ENCODE measurements at regions not wholly inside any gene's neighbourhood (a gene's known extent, or its start where the extent isn't known, plus 50 kb on each side); places are given as distances from the start of the nearest gene placed in this dataset.
"Not testable (repeated sequence)": the region's sequence is repeated elsewhere in the genome, so short reads cannot be mapped to it uniquely, and the experiment has no call there.

DNA sequence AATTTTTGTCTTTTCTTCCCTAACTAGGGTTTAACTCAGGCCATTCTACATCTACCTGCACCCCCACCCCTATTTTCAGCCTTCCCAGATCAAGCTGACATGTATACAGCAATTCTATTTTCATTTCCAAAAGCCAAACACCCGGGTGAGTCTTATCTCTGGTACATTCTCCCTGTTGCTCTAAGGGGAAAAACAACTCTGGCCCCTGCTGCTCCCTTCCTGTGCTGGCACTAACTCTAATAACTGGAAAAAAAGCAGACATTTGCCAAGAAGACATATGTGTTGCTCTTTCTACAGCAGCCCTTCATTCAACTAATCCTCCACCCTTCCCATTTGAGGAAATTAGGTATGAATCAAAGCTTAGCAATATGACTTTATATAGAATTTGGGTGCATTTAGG lies 427.8 kb upstream of the CDH11 start:
- not testable (repeated sequence) for DNase-seq

DNA sequence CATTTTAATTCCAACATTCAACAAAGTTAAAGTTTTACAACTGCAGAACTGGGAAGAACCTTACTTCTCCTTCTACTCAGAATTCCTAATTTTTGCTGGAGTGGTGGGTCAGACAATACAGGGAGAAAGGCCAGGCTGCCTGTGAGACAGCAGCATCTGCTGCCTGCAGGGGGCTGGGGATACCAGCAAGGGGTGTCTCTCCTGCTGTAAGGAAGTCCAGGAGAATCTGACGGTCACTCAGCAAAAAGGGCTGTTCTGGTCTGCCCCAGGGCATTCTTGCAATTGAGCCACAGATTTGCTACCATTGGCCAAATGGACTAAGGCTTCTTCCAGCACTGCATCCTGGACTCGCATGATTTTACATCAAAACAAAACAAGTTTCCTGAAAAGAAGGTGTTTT lies 426.6 kb upstream of the CDH11 start:
- DNase-seq (no peak), ATAC-seq (no peak)
- H3K4me3 Mint-ChIP-seq = no peak overlapping the region
- no peaks in the 10 kb centered on the region for H3K4me1 Mint-ChIP-seq
- H3K9me3 Mint-ChIP-seq = peaks cover 7 to 33% of the 10 kb centered on the region in 2 donors
- no peak overlapping the region for H3K27ac Mint-ChIP-seq
- no peaks in the 10 kb centered on the region for H3K27me3 Mint-ChIP-seq

More for the DNA sequence above, 427.8 kb upstream of the CDH11 start:
- H3K9me3 Mint-ChIP-seq = peaks cover 7 to 34% of the 10 kb centered on the region in 2 donors
- H3K4me1 Mint-ChIP-seq, ATAC-seq, H3K27ac Mint-ChIP-seq, H3K27me3 Mint-ChIP-seq, H3K4me3 Mint-ChIP-seq: not testable (repeated sequence)

DNA sequence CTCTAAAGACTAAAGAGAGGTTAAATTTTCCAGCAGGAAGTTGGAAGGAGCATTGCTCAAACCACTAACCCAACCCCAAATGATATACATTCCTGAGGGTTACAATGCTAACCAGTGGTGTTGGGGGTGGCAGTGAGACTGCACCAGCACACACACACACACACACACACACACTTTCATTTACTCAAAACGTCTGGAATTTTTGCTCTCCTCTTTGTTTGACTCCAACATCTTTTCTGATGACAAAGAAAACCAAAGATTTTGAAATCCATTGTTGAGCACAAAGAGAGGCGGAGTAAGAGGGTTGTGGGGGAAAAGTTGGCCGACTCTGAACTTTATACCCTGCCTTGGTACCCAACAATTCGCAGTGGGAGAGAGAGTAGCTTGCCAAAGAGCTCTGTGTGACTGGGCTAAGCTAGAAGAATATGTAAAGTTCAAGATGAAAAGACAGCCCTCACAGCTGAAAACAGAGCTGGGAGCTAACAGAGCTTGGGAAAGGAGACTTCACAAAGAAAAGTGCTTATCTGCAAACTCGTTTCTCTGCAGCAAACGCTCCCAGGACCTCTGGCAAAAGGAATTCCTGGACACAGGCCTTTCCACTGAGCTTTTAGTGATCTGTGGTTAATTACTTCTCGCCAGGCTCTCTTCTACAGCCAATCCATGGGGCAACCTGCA lies 426.0 kb upstream of the CDH11 start:
- Mint-ChIP-seq H3K4me1 (no peaks in the 10 kb centered on the region), H3K27ac (no peak overlapping the region), H3K27me3 (no peaks in the 10 kb centered on the region), H3K9me3 (peaks cover 2 to 28% of the 10 kb centered on the region in 2 donors), H3K4me3 (no peak overlapping the region)
- DNase-seq (no peak), ATAC-seq (no peak)

DNA sequence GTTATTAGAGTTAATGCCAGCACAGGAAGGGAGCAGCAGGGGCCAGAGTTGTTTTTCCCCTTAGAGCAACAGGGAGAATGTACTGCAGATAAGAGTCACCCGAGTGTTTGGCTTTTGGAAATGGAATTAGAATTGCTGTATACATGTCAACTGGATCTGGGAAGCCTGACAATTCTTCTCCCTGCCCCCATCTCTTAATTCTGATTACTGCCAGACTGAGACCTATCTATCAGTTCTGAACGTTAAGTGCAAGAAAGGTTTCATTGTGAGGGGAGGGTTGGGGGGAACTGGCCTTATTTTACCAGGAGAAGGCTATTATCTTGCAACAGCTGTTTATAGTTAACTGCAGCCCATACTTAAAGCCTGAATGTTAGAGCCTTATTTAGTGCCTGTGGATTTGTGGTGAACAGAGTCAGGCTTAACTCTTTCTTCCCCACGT lies 424.5 kb upstream of the CDH11 start:
- DNase-seq = no peak
- H3K27me3 Mint-ChIP-seq = no peaks in the 10 kb centered on the region
- no peak overlapping the region for H3K27ac Mint-ChIP-seq

DNA sequence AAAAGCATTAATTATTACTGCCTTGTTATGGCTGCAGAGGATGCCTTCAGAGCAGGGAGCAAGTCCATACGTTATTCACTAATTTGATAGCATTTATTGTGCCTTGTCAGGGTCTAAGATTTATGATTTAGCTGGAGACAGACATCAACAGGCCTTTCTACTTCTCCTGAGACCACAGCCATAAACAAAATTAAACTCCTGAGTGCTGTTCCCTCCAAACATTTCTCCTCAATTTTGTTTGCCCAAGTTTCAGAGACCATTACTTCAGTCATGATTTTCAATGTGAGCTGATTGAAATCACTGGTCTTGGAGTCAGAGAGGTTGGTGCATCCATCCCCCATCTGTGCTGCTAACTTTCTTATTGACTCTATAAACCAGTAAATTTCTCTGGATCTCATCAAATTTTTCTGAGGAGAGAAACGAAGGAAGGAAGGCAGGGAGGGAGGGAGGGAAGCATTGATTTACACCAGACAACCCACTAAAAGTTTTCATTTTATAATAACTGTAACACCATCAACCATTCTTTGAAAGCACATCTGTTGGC lies 423.6 kb upstream of the CDH11 start:
- H3K4me1 Mint-ChIP-seq = no peaks in the 10 kb centered on the region
- no peak for DNase-seq
- no peak overlapping the region for H3K4me3 Mint-ChIP-seq
- H3K27me3 Mint-ChIP-seq = no peaks in the 10 kb centered on the region
- H3K27ac Mint-ChIP-seq = no peak overlapping the region
- ATAC-seq = no peak
- peaks cover 0 to 25% of the 10 kb centered on the region in 2 donors for H3K9me3 Mint-ChIP-seq

More for the DNA sequence above, 424.5 kb upstream of the CDH11 start:
- ATAC-seq = no peak
- H3K4me3 Mint-ChIP-seq = no peak overlapping the region
- H3K4me1 Mint-ChIP-seq = no peaks in the 10 kb centered on the region
- H3K9me3 Mint-ChIP-seq = peaks cover 0 to 31% of the 10 kb centered on the region in 2 donors

DNA sequence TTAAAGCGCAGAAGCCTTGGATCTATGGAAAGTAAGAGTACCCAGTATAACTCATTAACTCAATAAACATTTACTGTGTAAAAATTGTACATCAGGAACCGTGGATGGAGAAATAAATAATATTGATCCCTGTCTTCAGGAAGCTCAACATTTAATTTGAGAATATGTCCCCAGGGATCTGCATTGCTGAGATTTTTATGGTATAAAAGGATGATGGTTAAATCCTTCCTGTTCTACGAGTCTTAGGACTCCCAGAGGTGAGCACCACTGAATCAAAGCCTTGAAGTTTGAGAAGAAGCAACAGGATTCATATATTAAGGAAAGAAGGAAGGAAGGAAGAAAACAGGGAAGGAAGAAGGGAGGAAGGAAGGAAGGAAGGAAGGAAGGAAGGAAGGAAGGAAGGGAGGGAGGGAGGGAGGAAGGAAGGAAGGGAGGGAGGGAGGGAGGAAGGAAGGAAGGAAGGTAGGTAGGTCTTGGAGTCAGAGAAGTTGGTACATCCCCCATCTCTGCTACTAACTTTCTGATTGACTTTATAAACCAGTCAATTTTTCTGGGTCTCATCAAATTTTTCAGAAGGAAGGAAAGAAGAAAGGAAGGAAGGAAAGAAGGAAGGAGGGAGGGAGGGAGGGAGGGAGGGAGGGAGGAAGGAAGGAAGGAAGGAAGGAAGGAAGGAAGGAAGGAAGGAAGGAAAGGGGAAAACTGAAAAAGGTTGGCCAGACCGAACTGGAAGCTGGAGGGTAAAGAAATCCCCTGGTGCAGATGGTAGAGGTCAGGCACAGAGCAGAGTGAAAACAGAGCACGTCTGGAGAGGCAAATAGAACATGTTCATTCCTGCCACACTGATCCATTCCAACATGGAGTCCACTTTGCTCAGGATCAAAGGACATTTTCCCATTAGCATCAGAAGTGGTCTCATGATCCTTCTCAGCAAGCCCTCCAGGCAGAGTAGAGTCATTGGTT lies 422.2 kb upstream of the CDH11 start:
- DNase-seq (no peak), ATAC-seq (no peak)
- peaks cover 8% of the 10 kb centered on the region for H3K27me3 Mint-ChIP-seq
- peaks cover 5 to 29% of the 10 kb centered on the region in 2 donors for H3K9me3 Mint-ChIP-seq
- no peak overlapping the region for H3K4me3 Mint-ChIP-seq
- no peaks in the 10 kb centered on the region for H3K4me1 Mint-ChIP-seq
- H3K27ac Mint-ChIP-seq = no peak overlapping the region

DNA sequence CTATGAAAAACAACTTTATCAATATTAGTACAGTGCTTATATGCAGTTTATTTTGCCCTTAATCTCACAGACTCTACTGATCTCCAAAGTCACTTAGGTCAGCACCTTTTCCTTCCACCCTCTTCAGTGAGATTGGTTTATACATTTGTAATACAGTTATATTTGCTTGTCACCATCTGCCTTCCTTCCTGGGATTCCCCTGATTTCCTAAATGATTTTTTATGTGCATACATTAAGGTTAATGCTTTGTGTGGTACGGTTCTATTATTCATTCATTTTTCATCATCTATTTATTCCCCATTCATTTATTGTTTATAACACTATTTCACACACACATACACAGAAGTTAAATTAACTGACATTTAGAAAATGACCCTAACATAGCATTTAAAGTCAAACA lies 419.8 kb upstream of the CDH11 start:
- no peak overlapping the region for H3K4me3 Mint-ChIP-seq
- peaks cover 8% of the 10 kb centered on the region for H3K27me3 Mint-ChIP-seq
- no peak for DNase-seq
- H3K27ac Mint-ChIP-seq = no peak overlapping the region
- H3K4me1 Mint-ChIP-seq = no peaks in the 10 kb centered on the region
- no peak for ATAC-seq
- peaks cover 10 to 28% of the 10 kb centered on the region in 2 donors for H3K9me3 Mint-ChIP-seq

DNA sequence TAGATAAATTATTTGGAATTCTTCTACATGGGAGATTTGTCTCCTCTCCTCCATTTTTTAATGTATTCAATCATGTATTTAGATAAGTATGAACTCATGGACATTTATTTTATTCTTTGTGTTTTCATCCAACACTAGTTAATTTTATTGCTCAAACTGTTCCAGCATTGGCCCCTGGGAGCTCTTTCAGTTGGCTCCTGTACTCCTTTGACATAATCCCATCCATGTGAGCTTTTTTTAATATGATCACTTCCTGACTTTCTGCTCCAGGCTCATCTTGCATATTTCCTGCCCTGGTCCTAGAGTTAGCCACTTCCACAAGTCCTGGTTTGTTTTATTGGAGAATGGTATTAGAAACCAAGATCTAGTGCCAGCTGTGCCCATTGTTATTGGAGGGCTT lies 419.0 kb upstream of the CDH11 start:
- no peaks in the 10 kb centered on the region for H3K4me1 Mint-ChIP-seq
- peaks cover 8% of the 10 kb centered on the region for H3K27me3 Mint-ChIP-seq
- DNase-seq (no peak), ATAC-seq (no peak)
- H3K9me3 Mint-ChIP-seq = peaks cover 10 to 25% of the 10 kb centered on the region in 2 donors
- H3K4me3 Mint-ChIP-seq = no peak overlapping the region
- no peak overlapping the region for H3K27ac Mint-ChIP-seq

DNA sequence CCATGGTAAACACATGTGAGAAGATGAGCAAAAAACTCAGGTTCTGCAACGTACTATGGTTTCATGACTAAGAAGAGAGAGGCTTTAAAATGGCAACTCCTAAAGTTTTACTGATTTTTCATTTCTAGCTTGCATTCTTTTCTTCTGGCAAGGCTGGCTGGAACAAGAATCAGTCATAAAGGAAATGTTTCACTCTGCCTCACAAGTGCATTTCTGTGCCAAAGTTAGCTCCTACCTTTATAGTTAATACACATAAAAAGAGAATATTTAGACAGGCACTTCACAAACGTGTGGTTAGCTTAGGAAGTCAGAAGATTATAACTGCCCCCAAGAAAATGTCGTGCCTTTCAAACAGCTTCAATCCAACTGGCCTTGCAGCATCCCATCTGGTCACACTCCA lies 417.1 kb upstream of the CDH11 start:
- Mint-ChIP-seq H3K9me3 (peaks cover 10 to 31% of the 10 kb centered on the region in 2 donors), H3K4me1 (no peaks in the 10 kb centered on the region), H3K4me3 (no peak overlapping the region), H3K27me3 (peaks cover 8% of the 10 kb centered on the region), H3K27ac (no peak overlapping the region)
- DNase-seq = no peak
- no peak for ATAC-seq

DNA sequence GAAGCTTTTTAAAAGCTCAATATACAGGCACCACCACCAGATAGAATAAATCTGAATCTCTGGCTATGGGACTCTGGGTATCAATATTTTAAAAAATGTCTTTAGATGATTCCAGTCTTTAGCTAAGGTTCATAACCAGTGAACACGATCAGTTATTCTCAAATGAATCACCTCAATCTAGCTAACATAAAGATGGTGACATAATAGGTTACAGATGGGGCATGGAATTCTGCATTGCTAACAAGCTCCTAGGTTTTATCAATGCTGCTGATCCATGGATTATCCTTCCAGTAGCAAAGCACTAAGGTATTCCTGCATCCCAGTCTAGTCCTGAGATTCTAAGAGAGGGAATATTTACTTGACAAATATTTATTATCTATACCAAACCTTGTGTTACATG lies 415.5 kb upstream of the CDH11 start:
- H3K27me3 Mint-ChIP-seq = peaks cover 8% of the 10 kb centered on the region
- H3K9me3 Mint-ChIP-seq = peaks cover 10 to 33% of the 10 kb centered on the region in 2 donors
- H3K27ac Mint-ChIP-seq = no peak overlapping the region
- H3K4me3 Mint-ChIP-seq = no peak overlapping the region
- no peaks in the 10 kb centered on the region for H3K4me1 Mint-ChIP-seq
- DNase-seq (no peak), ATAC-seq (no peak)

DNA sequence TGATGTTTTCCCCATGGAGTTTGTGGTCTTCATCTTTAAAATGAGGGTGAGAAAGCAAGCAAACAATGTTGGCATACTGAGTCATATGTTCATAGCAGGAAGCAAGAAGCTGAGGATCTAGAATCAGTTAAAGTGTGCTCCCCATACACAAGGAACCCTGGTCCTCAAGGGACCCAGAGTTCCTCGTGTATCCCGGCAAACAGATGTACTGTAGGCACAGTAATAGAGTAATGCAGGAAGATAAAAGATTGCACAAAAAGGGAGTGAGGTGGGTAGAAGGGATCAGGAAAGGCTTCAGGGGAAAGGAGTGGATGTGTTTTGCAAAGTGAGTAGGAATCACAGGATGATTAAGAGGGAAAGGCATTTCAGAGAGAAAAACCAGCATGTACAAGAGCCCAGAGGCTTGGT lies 412.3 kb upstream of the CDH11 start:
- H3K27ac Mint-ChIP-seq = peak overlapping the region in 1 of 2 donors; percentile 28
- DNase-seq = no peak
- no peaks in the 10 kb centered on the region for H3K27me3 Mint-ChIP-seq
- peaks cover 9 to 29% of the 10 kb centered on the region in 2 donors for H3K9me3 Mint-ChIP-seq
- no peak for ATAC-seq
- H3K4me1 Mint-ChIP-seq = no peaks in the 10 kb centered on the region
- H3K4me3 Mint-ChIP-seq = no peak overlapping the region

DNA sequence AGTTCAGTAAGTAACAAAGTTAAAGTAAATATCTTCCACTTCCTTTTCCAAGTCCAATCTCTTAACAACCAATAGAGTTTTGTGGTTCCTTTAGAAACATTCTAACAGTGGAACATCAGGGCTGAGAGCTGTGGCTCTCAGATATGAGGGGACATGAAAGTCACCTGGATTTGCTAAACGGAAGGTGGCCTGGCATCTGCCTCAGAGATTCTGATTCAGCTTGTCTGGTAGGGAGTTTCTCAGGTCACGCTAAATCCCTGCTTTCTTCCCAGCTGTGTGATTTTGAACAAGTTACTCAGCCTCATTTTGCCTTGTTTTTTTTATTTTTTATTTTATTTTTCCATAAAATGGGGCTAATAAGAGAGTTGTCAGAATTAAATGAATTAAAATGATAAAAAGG lies 411.0 kb upstream of the CDH11 start:
- no peak overlapping the region for H3K4me3 Mint-ChIP-seq
- no peak for DNase-seq
- H3K9me3 Mint-ChIP-seq = peaks cover 4 to 21% of the 10 kb centered on the region in 2 donors
- no peaks in the 10 kb centered on the region for H3K27me3 Mint-ChIP-seq
- H3K27ac Mint-ChIP-seq = no peak overlapping the region
- no peak for ATAC-seq
- H3K4me1 Mint-ChIP-seq = no peaks in the 10 kb centered on the region

DNA sequence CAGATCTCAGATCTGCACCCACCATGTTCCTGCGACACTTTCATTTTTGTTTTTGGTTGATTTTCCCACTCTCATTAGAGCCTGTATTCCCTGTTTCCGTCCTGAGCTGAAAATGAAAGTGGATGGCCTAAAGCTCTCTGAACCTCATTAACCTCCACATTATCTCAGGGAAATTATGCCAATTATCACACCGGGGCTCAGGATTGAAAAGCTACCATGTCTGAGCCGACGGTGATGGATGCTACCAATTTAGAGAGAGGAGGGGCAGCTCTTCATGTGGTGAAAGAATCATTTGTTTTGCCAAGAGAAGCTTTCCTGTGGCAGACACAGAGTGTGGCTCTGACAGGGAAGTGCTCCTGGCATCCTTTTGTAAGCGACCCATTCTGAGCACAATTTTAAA lies 410.4 kb upstream of the CDH11 start:
- H3K9me3 Mint-ChIP-seq = peaks cover 4 to 26% of the 10 kb centered on the region in 2 donors
- no peaks in the 10 kb centered on the region for H3K27me3 Mint-ChIP-seq
- H3K27ac Mint-ChIP-seq = no peak overlapping the region
- ATAC-seq = no peak
- DNase-seq = no peak
- H3K4me3 Mint-ChIP-seq = no peak overlapping the region
- H3K4me1 Mint-ChIP-seq = no peaks in the 10 kb centered on the region

DNA sequence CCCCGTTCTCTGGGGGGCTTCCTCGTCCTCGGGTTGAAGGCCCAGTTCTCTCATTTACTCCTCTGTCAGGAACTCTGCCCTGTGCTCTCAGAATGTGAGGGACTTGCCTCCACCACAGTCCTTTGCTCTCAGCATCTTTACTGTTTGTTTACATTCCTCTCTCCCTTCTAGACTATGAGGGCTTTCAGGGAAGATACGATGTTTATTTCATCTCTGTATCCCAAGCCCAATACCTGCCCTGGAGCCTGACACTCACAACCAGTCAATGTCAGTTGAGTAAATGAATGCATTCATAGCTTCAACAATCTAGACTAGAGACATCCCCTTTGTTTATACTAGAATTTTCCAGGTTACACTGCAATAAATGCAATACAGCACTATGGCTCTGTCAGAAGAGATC lies 409.6 kb upstream of the CDH11 start:
- Mint-ChIP-seq H3K4me3 (no peak overlapping the region), H3K27ac (no peak overlapping the region), H3K27me3 (no peaks in the 10 kb centered on the region), H3K4me1 (no peaks in the 10 kb centered on the region), H3K9me3 (peaks cover 4 to 33% of the 10 kb centered on the region in 2 donors)
- DNase-seq (no peak), ATAC-seq (no peak)

DNA sequence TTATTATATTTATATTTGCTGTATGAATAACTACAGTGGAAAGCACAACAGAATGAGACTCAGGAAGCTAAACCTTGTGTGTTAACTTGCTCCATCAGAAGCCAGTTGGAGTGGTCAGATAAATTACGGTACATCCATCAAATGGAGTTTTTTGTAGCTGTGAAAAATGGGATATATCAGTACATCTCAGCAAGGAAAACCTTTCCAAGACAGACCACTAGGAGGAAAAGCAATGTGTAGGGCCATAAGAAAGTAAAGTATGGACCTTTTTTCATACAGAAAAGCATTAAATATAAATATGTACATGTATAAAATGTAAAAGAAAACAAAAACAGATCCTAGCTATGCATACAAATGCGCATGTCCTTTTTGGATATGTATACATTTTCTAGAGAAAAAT lies 403.8 kb upstream of the CDH11 start:
- peaks cover 0 to 14% of the 10 kb centered on the region in 2 donors for H3K9me3 Mint-ChIP-seq
- H3K27me3 Mint-ChIP-seq = no peaks in the 10 kb centered on the region
- no peak overlapping the region for H3K27ac Mint-ChIP-seq
- H3K4me1 Mint-ChIP-seq = no peaks in the 10 kb centered on the region
- ATAC-seq (no peak), DNase-seq (no peak)
- H3K4me3 Mint-ChIP-seq = no peak overlapping the region

DNA sequence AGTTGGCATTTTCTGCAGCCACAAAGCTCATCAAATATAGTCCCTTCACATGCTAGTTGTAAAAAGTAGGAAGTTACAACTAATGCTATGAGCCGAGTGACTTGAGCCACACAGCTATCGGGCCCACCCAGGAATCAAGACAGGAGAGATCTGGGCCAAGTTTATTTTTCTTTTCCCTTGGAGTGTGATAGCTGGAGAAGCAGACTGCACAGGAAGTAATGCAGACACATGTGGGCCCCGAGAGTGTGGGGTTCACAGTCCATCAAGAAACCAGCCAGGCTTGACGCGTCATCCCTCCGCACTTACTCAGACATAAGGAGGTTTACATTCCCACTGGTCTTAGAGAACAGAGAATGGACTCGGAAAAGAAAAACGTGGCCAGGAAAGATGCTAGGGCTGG lies 403.1 kb upstream of the CDH11 start:
- no peak for ATAC-seq
- no peak overlapping the region for H3K27ac Mint-ChIP-seq

More for the DNA sequence above, 403.1 kb upstream of the CDH11 start:
- Mint-ChIP-seq H3K9me3 (peaks cover 0 to 12% of the 10 kb centered on the region in 2 donors), H3K4me3 (no peak overlapping the region), H3K4me1 (no peaks in the 10 kb centered on the region), H3K27me3 (no peaks in the 10 kb centered on the region)
- no peak for DNase-seq

Data from stimulated activated naive CD8-positive, alpha-beta T cell treated with anti-CD3 and anti-CD28 coated beads, Interleukin-15, amount 100 ng/mL, for 72 hours (primary cell).